22Rv1 (cell line): ENCODE measurements at regions not wholly inside any gene's neighbourhood (a gene's known extent, or its start where the extent isn't known, plus 50 kb on each side); places are given as distances from the start of the nearest gene placed in this dataset.

Experiments used
- ZFX ChIP-seq: fragments of 450-650 bp; IDR thresholded peaks from 2 replicates; pipeline ENCODE4 v1.6.1; 2017; ENCODE audit warnings: antibody characterized with exemption, borderline replicate concordance
- TF ChIP-seq, protein P1 (sequence below): fragments of 450-650 bp; IDR thresholded peaks from 2 replicates; pipeline ENCODE4 v1.5.1; 2017; ENCODE audit warnings: mild to moderate bottlenecking

DNA sequence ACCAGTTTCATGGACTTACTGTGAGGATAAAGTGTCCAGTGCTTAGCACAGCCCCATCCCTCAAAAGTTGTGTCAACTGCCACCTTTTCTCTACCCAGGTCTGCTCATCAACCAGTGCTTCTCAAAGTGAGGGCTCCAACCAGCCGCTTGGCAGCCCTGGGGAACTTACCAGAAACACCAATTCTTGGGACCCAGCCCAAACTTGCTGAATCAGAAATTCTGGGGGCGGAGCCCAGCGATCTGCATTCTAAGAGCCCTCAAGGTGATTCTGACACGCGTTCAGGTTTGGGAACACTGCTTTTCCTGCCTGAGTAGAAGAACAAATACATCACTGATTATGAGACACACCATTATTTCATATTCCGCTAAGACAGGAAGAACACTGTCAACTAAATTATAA is 132.0 kb downstream of the NSG2 start:
- TF ChIP-seq, protein P1, sequence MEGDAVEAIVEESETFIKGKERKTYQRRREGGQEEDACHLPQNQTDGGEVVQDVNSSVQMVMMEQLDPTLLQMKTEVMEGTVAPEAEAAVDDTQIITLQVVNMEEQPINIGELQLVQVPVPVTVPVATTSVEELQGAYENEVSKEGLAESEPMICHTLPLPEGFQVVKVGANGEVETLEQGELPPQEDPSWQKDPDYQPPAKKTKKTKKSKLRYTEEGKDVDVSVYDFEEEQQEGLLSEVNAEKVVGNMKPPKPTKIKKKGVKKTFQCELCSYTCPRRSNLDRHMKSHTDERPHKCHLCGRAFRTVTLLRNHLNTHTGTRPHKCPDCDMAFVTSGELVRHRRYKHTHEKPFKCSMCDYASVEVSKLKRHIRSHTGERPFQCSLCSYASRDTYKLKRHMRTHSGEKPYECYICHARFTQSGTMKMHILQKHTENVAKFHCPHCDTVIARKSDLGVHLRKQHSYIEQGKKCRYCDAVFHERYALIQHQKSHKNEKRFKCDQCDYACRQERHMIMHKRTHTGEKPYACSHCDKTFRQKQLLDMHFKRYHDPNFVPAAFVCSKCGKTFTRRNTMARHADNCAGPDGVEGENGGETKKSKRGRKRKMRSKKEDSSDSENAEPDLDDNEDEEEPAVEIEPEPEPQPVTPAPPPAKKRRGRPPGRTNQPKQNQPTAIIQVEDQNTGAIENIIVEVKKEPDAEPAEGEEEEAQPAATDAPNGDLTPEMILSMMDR: no peak
- TF ChIP-seq ZFX: no peak
